Upper lobe of right lung (tissue), 1 donor: ENCODE measurements at regions not wholly inside any gene's neighbourhood (a gene's known extent, or its start where the extent isn't known, plus 50 kb on each side); places are given as distances from the start of the nearest gene placed in this dataset.

ENCODE experiments used
- ATAC-seq: fragments of 200-7000 bp; cut with Tn5 transposase; one replicate; pipeline ENCODE4 v1.9.1; 2020; ENCODE audit warnings: mild to moderate bottlenecking, moderate library complexity
- DNase-seq: peaks from one replicate; pipeline ENCODE4 v3.0.0-alpha.2; 2020
- H3K27ac ChIP-seq: fragments of 200-600 bp; one replicate; pipeline ENCODE4 v1.8.0; 2022
- H3K27me3 ChIP-seq: fragments of 200-600 bp; one replicate; pipeline ENCODE4 v1.8.0; 2022; ENCODE audit warnings: mild to moderate bottlenecking
- H3K36me3 ChIP-seq: fragments of 200-600 bp; one replicate; pipeline ENCODE4 v1.8.0; 2022
- H3K4me1 ChIP-seq: fragments of 200-600 bp; one replicate; pipeline ENCODE4 v1.8.0; 2022
- H3K4me3 ChIP-seq: fragments of 200-600 bp; one replicate; pipeline ENCODE4 v1.8.0; 2022; ENCODE audit warnings: mild to moderate bottlenecking
- H3K9me3 ChIP-seq: fragments of 200-600 bp; one replicate; pipeline ENCODE4 v1.8.0; 2022
- intact Hi-C: fragments of 100-400 bp; cut with DNase I; formaldehyde crosslinking; loops from one replicate; pipeline ENCODE4 v1.11.0; 2022
- TF ChIP-seq, protein P1 (sequence below): fragments of 200-600 bp; IDR thresholded peaks from one replicate; pipeline ENCODE4 v1.8.0; 2022; ENCODE audit warnings: antibody characterized with exemption
- donor health status: DM: no; HTN: yes; CAD: no; lungs with severe emphysema.

GRCh38 chr4:128525992-128526630 lies 238.5 kb upstream of the PGRMC2 start:
- Histone ChIP-seq H3K27me3 (no peaks in the 10 kb centered on the region), H3K4me3 (no peak overlapping the region), H3K36me3 (no peaks in the 10 kb centered on the region), H3K4me1 (peaks cover 15% of the 10 kb centered on the region), H3K9me3 (no peaks in the 10 kb centered on the region), H3K27ac (peak overlapping the region; percentile 33)
- TF ChIP-seq, protein P1, sequence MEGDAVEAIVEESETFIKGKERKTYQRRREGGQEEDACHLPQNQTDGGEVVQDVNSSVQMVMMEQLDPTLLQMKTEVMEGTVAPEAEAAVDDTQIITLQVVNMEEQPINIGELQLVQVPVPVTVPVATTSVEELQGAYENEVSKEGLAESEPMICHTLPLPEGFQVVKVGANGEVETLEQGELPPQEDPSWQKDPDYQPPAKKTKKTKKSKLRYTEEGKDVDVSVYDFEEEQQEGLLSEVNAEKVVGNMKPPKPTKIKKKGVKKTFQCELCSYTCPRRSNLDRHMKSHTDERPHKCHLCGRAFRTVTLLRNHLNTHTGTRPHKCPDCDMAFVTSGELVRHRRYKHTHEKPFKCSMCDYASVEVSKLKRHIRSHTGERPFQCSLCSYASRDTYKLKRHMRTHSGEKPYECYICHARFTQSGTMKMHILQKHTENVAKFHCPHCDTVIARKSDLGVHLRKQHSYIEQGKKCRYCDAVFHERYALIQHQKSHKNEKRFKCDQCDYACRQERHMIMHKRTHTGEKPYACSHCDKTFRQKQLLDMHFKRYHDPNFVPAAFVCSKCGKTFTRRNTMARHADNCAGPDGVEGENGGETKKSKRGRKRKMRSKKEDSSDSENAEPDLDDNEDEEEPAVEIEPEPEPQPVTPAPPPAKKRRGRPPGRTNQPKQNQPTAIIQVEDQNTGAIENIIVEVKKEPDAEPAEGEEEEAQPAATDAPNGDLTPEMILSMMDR: no peak
- peak; percentile 63 for ATAC-seq
- intact Hi-C loops: no loop called here
- DNase-seq: no peak

DNA sequence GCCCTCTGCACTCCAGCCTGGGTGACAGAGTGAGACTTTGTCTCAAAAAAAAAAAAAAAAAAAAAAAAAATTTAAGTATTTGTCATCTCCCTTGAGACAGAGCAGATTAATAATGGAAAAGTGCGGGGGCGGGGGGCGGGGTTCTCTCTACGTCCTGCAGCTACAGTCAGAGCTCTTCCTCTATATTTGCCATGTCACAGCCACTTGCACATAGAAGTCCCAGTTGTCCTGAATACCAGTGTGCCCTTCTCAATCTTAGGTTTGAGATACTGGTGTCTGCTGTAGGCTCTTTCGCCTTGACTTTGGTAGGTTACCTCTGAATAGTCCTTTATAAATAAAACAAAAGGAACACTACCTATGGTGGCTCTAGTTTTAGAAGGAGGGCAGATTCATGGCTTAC lies 237.8 kb upstream of the PGRMC2 start:
- Histone ChIP-seq H3K27ac (peak overlapping the region; percentile 33), H3K36me3 (no peaks in the 10 kb centered on the region), H3K9me3 (no peaks in the 10 kb centered on the region), H3K4me3 (no peak overlapping the region), H3K27me3 (no peaks in the 10 kb centered on the region), H3K4me1 (peaks cover 15% of the 10 kb centered on the region)
- TF ChIP-seq, protein P1: no peak
- intact Hi-C loops: no loop called here
- peak; percentile 5 for ATAC-seq
- no peak for DNase-seq

- TF ChIP-seq, protein P1: no peak
- no peak overlapping the region for H3K4me3 ChIP-seq
- no peaks in the 10 kb centered on the region for H3K9me3 ChIP-seq
- no peaks in the 10 kb centered on the region for H3K36me3 ChIP-seq
- no peak overlapping the region for H3K27ac ChIP-seq
- intact Hi-C loops: no loop called here
- no peaks in the 10 kb centered on the region for H3K27me3 ChIP-seq
- peak; percentile 84 for ATAC-seq
- peaks cover 15% of the 10 kb centered on the region for H3K4me1 ChIP-seq
- peak; percentile 68 for DNase-seq
Measured at GRCh38 chr4:128524311-128524710, 236.7 kb upstream of the PGRMC2 start.

- intact Hi-C loops: no loop called here
- TF ChIP-seq, protein P1: no peak
- no peak overlapping the region for H3K27ac ChIP-seq
- peaks cover 17% of the 10 kb centered on the region for H3K4me1 ChIP-seq
- no peak for DNase-seq
- no peak for ATAC-seq
- no peaks in the 10 kb centered on the region for H3K36me3 ChIP-seq
- H3K4me3 ChIP-seq: no peak overlapping the region
- no peaks in the 10 kb centered on the region for H3K27me3 ChIP-seq
- H3K9me3 ChIP-seq: no peaks in the 10 kb centered on the region
Measured at GRCh38 chr4:128521648-128522111, 234.1 kb upstream of the PGRMC2 start.

DNA sequence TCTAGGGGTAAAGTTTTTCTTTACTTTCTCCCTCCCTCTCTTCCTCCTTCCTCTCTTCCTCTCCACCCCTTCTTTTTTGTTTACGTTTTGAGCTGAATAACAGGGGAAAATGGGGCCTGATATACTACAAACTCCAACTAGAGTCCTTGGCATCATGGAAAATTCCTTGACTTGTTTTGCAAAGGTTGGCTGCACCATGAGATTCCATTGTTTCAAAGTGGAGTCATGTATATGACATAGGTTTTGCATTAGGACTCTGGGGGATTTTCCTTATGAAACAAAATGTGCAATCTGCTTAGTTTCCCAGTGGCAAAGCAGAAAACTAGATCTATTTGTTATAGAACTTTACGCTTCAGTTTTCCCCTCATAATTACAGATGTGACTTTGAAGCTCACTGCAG lies 233.5 kb upstream of the PGRMC2 start:
- intact Hi-C loops: no loop called here
- no peak for DNase-seq
- TF ChIP-seq, protein P1: no peak
- H3K4me3 ChIP-seq: no peak overlapping the region
- H3K9me3 ChIP-seq: no peaks in the 10 kb centered on the region
- ATAC-seq: no peak
- H3K4me1 ChIP-seq: peaks cover 19% of the 10 kb centered on the region
- no peaks in the 10 kb centered on the region for H3K36me3 ChIP-seq
- H3K27ac ChIP-seq: no peak overlapping the region
- no peaks in the 10 kb centered on the region for H3K27me3 ChIP-seq
